ENCODE measurements at regions not wholly inside any gene's neighbourhood (a gene's known extent, or its start where the extent isn't known, plus 50 kb on each side); places are given as distances from the start of the nearest gene placed in this dataset.

- no peak for TF ChIP-seq CTCF (IDR thresholded peaks at IDR 0.05; ENCODE audit: control insufficient read depth, extremely low read depth, insufficient read depth)
- DNase-seq (ENCODE audit: low read depth): no peak
- no peak overlapping the region for H3K4me3 ChIP-seq (ENCODE audit: low read depth, low read length)
Measured at GRCh38 chr12:90871726-90872096, 83.3 kb downstream of the CCER1 start.

- no peak for TF ChIP-seq CTCF (IDR thresholded peaks at IDR 0.05; ENCODE audit: control insufficient read depth, extremely low read depth, insufficient read depth)
- DNase-seq (ENCODE audit: low read depth): no peak
- H3K4me3 ChIP-seq (ENCODE audit: low read depth, low read length): no peak overlapping the region
Measured at GRCh38 chr12:90870971-90871725, 83.8 kb downstream of the CCER1 start.

GRCh38 chr12:90868626-90869025 lies 86.3 kb downstream of the CCER1 start:
- TF ChIP-seq CTCF (IDR thresholded peaks at IDR 0.05; ENCODE audit: control insufficient read depth, extremely low read depth, insufficient read depth): no peak
- no peak for DNase-seq (ENCODE audit: low read depth)
- H3K4me3 ChIP-seq (ENCODE audit: low read depth, low read length): no peak overlapping the region

GRCh38 chr12:90859591-90859990 lies 95.4 kb downstream of the CCER1 start:
- H3K4me3 ChIP-seq (ENCODE audit: low read depth, low read length): no peak overlapping the region
- TF ChIP-seq CTCF (IDR thresholded peaks at IDR 0.05; ENCODE audit: control insufficient read depth, extremely low read depth, insufficient read depth): no peak
- DNase-seq (ENCODE audit: low read depth): no peak

GRCh38 chr12:90858252-90858651 lies 96.7 kb downstream of the CCER1 start:
- no peak for TF ChIP-seq CTCF (IDR thresholded peaks at IDR 0.05; ENCODE audit: control insufficient read depth, extremely low read depth, insufficient read depth)
- peak; percentile 42 for DNase-seq (ENCODE audit: low read depth)
- no peak overlapping the region for H3K4me3 ChIP-seq (ENCODE audit: low read depth, low read length)

GRCh38 chr12:90855534-90855933 lies 99.4 kb downstream of the CCER1 start:
- no peak overlapping the region for H3K4me3 ChIP-seq (ENCODE audit: low read depth, low read length)

More at GRCh38 chr12:90855534-90855933, 99.4 kb downstream of the CCER1 start:
- DNase-seq (ENCODE audit: low read depth): no peak
- no peak for TF ChIP-seq CTCF (IDR thresholded peaks at IDR 0.05; ENCODE audit: control insufficient read depth, extremely low read depth, insufficient read depth)

Data from LNCaP clone FGC (cell line).